MCF 10A (cell line): ENCODE measurements at regions not wholly inside any gene's neighbourhood (a gene's known extent, or its start where the extent isn't known, plus 50 kb on each side); places are given as distances from the start of the nearest gene placed in this dataset.

Experiments used
- BruUV-seq: library from RNA; stranded (reverse); fragments of 400-500 nt; replicated peaks from 2 replicates; lab custom pipeline; 2021; lab: Mats Ljungman, UMichigan
- CTCF ChIA-PET: fragments of 300-600 bp; sonication (Branson Sonifier 250); formaldehyde crosslinking; extraction: SDS; loops from one replicate; lab custom pipeline; 2021; ENCODE audit warnings: antibody characterized with exemption, inconsistent platforms; lab: Yijun Ruan, JAX
- POLR2A ChIA-PET: fragments of 300-600, 350-650 bp; sonication (Branson Sonifier 250); formaldehyde crosslinking; extraction: SDS; loops from one replicate; lab custom pipeline; 2020; ENCODE audit warnings: antibody characterized with exemption, inconsistent platforms; lab: Yijun Ruan, JAX
- DNase-seq: peaks from one replicate; pipeline ENCODE4 v3.0.0-alpha.2; 2018; ENCODE audit not compliant: unreplicated experiment
- H3K27ac Mint-ChIP-seq: one replicate; pipeline ENCODE4 v1.8.0; 2022; ENCODE audit warnings: mild to moderate bottlenecking, low read depth, mixed read lengths; ENCODE audit not compliant: unreplicated experiment
- H3K27me3 Mint-ChIP-seq: one replicate; pipeline ENCODE4 v1.8.0; 2022; ENCODE audit warnings: mixed read lengths; ENCODE audit not compliant: insufficient read depth, unreplicated experiment
- H3K36me3 Mint-ChIP-seq: one replicate; pipeline ENCODE4 v1.8.0; 2022; ENCODE audit warnings: mild to moderate bottlenecking, moderate library complexity, mixed read lengths; ENCODE audit not compliant: insufficient read depth, unreplicated experiment
- H3K4me1 Mint-ChIP-seq: one replicate; pipeline ENCODE4 v1.8.0; 2022; ENCODE audit warnings: mixed read lengths; ENCODE audit not compliant: insufficient read depth, unreplicated experiment
- H3K4me3 Mint-ChIP-seq: one replicate; pipeline ENCODE4 v1.8.0; 2022; ENCODE audit warnings: mild to moderate bottlenecking, moderate library complexity, mixed read lengths; ENCODE audit not compliant: unreplicated experiment
- H3K9me3 Mint-ChIP-seq: one replicate; pipeline ENCODE4 v1.8.0; 2022; ENCODE audit warnings: mixed read lengths; ENCODE audit not compliant: unreplicated experiment
- intact Hi-C: fragments of 100-400 bp; cut with micrococcal nuclease; formaldehyde crosslinking; loops from 2 replicates; pipeline ENCODE4 v1.14.1; 2022
- TF ChIP-seq, protein P1 (sequence below): fragments of 200-600 bp; IDR thresholded peaks from one replicate; pipeline ENCODE4 v1.8.0; 2022; ENCODE audit warnings: antibody characterized with exemption, mild to moderate bottlenecking; ENCODE audit not compliant: unreplicated experiment

DNA sequence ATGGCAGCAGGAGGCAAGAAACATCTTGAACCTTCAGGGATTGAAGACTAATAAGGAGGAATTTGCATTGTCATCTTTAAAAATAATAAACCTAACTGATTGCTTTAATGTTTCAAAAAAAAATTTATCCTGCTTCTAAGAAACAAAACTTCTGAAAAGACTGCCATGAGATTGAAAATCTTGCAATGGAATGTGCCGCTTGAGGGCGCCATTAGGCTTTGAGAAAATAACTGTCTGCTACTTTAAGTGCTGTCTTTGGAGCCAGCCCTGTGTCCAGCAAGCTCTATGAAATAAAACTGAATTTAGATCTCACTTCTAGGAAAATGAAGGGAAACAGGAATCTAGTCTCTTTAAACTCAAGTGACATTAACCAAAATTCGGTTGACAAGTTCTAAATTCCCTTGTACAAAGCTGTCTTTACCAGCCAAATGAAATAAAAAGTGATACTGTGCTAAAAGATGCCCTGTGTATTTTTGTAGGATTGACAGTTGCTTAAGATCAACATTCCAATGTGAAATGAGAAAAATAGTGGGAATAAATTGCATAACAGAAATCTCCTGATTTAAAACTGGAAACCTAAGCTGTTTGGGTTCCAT lies 79.4 kb downstream of the ESM1 start:
- Mint-ChIP-seq H3K27me3 (peaks cover 32% of the 10 kb centered on the region), H3K36me3 (no peaks in the 10 kb centered on the region), H3K4me3 (no peak overlapping the region), H3K9me3 (no peaks in the 10 kb centered on the region), H3K27ac (no peak overlapping the region), H3K4me1 (no peaks in the 10 kb centered on the region)
- intact Hi-C loops = loop anchor here (1.0 to 2.0 kb wide), 3 partner anchors 39 to 254 kb away; partner anchors contain the start of gene GPX8
- TF ChIP-seq, protein P1, sequence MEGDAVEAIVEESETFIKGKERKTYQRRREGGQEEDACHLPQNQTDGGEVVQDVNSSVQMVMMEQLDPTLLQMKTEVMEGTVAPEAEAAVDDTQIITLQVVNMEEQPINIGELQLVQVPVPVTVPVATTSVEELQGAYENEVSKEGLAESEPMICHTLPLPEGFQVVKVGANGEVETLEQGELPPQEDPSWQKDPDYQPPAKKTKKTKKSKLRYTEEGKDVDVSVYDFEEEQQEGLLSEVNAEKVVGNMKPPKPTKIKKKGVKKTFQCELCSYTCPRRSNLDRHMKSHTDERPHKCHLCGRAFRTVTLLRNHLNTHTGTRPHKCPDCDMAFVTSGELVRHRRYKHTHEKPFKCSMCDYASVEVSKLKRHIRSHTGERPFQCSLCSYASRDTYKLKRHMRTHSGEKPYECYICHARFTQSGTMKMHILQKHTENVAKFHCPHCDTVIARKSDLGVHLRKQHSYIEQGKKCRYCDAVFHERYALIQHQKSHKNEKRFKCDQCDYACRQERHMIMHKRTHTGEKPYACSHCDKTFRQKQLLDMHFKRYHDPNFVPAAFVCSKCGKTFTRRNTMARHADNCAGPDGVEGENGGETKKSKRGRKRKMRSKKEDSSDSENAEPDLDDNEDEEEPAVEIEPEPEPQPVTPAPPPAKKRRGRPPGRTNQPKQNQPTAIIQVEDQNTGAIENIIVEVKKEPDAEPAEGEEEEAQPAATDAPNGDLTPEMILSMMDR = peak; percentile 61
- CTCF ChIA-PET = interaction anchor here (0.6 to 9.6 kb wide), 33 partner anchors 10 to 501 kb away, joined by 3 to 100 read pairs (median 4); partner anchors contain the start of genes GPX8 and GZMK
- BruUV-seq = no TSS peak
- POLR2A ChIA-PET = interaction anchor here (0.6 to 4.1 kb wide), 7 partner anchors 10 to 254 kb away, joined by 3 to 31 read pairs (median 3); partner anchors contain the start of gene GPX8
- peak; percentile 69 for DNase-seq

DNA sequence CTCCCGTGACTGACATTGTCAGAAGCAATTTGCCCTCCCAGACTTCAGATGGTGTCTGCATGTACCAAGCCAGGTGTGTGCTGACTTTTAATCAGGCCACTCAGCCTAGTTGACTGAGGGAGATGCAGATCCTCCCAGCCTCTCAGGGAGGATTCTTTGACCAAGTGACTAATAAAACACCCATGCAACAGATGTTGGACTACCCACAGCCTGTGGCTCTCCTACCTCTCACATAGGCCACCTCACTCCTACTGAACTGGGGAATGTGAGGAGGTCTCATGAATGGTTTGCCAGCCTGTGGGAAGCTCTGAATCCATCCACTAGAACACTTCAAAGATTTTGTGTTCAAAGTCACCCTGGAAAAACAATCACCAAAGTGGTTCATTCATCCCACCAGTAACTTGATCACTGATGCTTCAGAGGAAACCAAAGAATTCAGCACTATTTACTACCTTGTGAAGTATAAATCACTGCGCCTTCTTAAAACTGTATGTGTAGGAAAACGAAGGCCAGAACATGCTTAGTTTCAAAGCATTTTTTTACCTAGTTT lies 80.1 kb downstream of the ESM1 start:
- no peaks in the 10 kb centered on the region for H3K36me3 Mint-ChIP-seq
- peaks cover 32% of the 10 kb centered on the region for H3K27me3 Mint-ChIP-seq
- BruUV-seq = no TSS peak
- H3K4me3 Mint-ChIP-seq = no peak overlapping the region
- no peak overlapping the region for H3K27ac Mint-ChIP-seq
- no peak for DNase-seq
- intact Hi-C loops = no loop called here
- H3K9me3 Mint-ChIP-seq = no peaks in the 10 kb centered on the region
- CTCF ChIA-PET = interaction anchor here (0.6 to 9.6 kb wide), 25 partner anchors 10 to 501 kb away, joined by 3 to 100 read pairs (median 4); partner anchors contain the start of genes GPX8 and GZMK
- POLR2A ChIA-PET = interaction anchor here (0.6 to 4.1 kb wide), 5 partner anchors 39 to 255 kb away, joined by 3 to 31 read pairs (median 8); partner anchors contain the start of gene GPX8
- H3K4me1 Mint-ChIP-seq = no peaks in the 10 kb centered on the region
- TF ChIP-seq, protein P1 = no peak

DNA sequence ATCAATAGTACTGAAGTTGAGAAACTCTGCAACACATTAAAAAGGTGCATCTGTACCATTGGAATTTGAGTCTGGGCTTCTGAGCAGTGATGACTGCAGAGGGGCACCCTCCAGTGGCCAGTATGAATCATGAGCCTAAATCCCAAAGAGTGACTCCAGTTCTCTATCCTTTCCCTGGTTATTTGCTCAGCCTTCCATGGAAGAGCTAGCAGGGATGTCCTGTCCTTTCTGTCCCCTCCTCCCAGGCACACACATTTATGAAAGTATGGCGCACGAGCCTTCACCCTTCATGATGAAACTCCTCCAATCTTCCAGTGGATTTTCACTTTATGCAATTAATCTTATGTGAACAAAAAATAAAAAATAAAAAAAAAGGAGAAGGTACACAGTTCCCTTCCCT lies 81.0 kb downstream of the ESM1 start:
- POLR2A ChIA-PET = interaction anchor here (1.4 kb wide), 1 partner anchor 255 kb away, joined by 8 read pairs; the partner anchor contains the start of gene GPX8
- TF ChIP-seq, protein P1 = peak; percentile 43
- H3K27me3 Mint-ChIP-seq = peaks cover 35% of the 10 kb centered on the region
- CTCF ChIA-PET = interaction anchor here (0.5 to 9.6 kb wide), 20 partner anchors 9 to 467 kb away, joined by 3 to 100 read pairs (median 4); partner anchors contain the start of gene GPX8
- no peaks in the 10 kb centered on the region for H3K9me3 Mint-ChIP-seq
- BruUV-seq = no TSS peak
- H3K4me1 Mint-ChIP-seq = no peaks in the 10 kb centered on the region
- H3K36me3 Mint-ChIP-seq = no peaks in the 10 kb centered on the region
- no peak overlapping the region for H3K27ac Mint-ChIP-seq
- peak; percentile 54 for DNase-seq
- no peak overlapping the region for H3K4me3 Mint-ChIP-seq
- intact Hi-C loops = no loop called here
